ENCODE measurements at regions not wholly inside any gene's neighbourhood (a gene's known extent, or its start where the extent isn't known, plus 50 kb on each side); places are given as distances from the start of the nearest gene placed in this dataset.

DNA sequence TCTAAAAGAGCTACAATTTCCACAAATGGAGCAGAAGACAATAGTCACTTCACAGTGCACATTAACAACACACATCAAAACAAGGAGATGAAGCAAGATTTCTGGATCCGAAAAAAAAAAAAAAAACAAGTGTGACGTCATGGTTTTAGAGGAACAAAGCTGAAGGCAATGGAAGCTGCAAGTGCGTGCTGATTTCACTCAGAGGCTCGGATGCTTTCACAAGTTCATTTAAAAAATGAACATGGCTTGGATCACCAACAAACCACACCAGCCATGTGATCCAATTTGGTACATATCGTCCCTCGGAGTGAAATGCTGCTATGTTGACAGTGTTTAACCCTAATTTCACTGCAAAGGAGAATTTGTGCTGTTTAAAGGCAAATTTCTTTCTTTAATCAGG, 337.0 kb upstream of the PRKCQ start:
- no peak overlapping the region for H3K27ac ChIP-seq
- TF ChIP-seq, protein P1, sequence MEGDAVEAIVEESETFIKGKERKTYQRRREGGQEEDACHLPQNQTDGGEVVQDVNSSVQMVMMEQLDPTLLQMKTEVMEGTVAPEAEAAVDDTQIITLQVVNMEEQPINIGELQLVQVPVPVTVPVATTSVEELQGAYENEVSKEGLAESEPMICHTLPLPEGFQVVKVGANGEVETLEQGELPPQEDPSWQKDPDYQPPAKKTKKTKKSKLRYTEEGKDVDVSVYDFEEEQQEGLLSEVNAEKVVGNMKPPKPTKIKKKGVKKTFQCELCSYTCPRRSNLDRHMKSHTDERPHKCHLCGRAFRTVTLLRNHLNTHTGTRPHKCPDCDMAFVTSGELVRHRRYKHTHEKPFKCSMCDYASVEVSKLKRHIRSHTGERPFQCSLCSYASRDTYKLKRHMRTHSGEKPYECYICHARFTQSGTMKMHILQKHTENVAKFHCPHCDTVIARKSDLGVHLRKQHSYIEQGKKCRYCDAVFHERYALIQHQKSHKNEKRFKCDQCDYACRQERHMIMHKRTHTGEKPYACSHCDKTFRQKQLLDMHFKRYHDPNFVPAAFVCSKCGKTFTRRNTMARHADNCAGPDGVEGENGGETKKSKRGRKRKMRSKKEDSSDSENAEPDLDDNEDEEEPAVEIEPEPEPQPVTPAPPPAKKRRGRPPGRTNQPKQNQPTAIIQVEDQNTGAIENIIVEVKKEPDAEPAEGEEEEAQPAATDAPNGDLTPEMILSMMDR (IDR thresholded peaks at IDR 0.05) = no peak
- TF ChIP-seq ZFX (IDR thresholded peaks at IDR 0.05; ENCODE audit: borderline replicate concordance) = no peak

- TF ChIP-seq, protein P1 (IDR thresholded peaks at IDR 0.05) = no peak
- TF ChIP-seq ZFX (IDR thresholded peaks at IDR 0.05; ENCODE audit: borderline replicate concordance) = no peak
- no peak overlapping the region for H3K27ac ChIP-seq
Measured at GRCh38 chr10:6916601-6917000, 336.5 kb upstream of the PRKCQ start.

GRCh38 chr10:6915307-6915706, 335.2 kb upstream of the PRKCQ start:
- no peak for TF ChIP-seq ZFX (IDR thresholded peaks at IDR 0.05; ENCODE audit: borderline replicate concordance)
- TF ChIP-seq, protein P1 (IDR thresholded peaks at IDR 0.05) = no peak

GRCh38 chr10:6912929-6913328, 332.9 kb upstream of the PRKCQ start:
- no peak overlapping the region for H3K27ac ChIP-seq
- TF ChIP-seq, protein P1 (IDR thresholded peaks at IDR 0.05) = no peak
- no peak for TF ChIP-seq ZFX (IDR thresholded peaks at IDR 0.05; ENCODE audit: borderline replicate concordance)

More at GRCh38 chr10:6915307-6915706, 335.2 kb upstream of the PRKCQ start:
- H3K27ac ChIP-seq = no peak overlapping the region

DNA sequence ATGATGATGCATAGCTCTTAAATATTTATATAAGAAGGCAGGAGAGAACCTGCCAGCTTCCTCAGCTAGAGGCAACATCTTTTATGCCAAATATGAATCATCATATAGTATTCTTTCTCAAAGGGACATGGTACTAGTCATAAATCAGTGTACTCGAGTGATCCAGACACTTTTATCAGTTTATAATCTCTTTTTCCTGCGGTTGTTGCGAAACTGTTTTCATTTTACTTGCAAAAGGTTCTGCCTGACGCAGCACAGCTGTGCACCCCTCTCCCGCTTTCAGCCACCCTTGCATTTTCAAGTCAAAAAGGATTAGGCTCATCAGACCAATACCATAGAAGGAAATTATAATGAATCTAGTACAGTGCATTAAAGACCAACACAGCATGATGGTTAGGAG, 332.3 kb upstream of the PRKCQ start:
- TF ChIP-seq, protein P1 (IDR thresholded peaks at IDR 0.05) = no peak

GRCh38 chr10:6912021-6912420, 331.9 kb upstream of the PRKCQ start:
- H3K27ac ChIP-seq = no peak overlapping the region
- TF ChIP-seq ZFX (IDR thresholded peaks at IDR 0.05; ENCODE audit: borderline replicate concordance) = no peak
- TF ChIP-seq, protein P1 (IDR thresholded peaks at IDR 0.05) = no peak

More for the DNA sequence above, 332.3 kb upstream of the PRKCQ start:
- H3K27ac ChIP-seq = no peak overlapping the region

GRCh38 chr10:6909905-6910560, 330.0 kb upstream of the PRKCQ start:
- TF ChIP-seq, protein P1 (IDR thresholded peaks at IDR 0.05) = no peak
- no peak for TF ChIP-seq ZFX (IDR thresholded peaks at IDR 0.05; ENCODE audit: borderline replicate concordance)
- no peak overlapping the region for H3K27ac ChIP-seq
